Transverse colon (tissue), 4 donors: ENCODE measurements at regions not wholly inside any gene's neighbourhood (a gene's known extent, or its start where the extent isn't known, plus 50 kb on each side); places are given as distances from the start of the nearest gene placed in this dataset.
"Not testable (repeated sequence)": the region's sequence is repeated elsewhere in the genome, so short reads cannot be mapped to it uniquely, and the experiment has no call there.

Experiments
- DNase-seq: peaks from one replicate; pipeline ENCODE4 v3.0.0-alpha.2; 2019
- H3K27ac ChIP-seq, 4 donors: fragments of 200-600 bp; sonication (generic); 2 replicates each; pipeline ENCODE4 v1.5.1; 2016 to 2018; ENCODE audit warnings: inconsistent platforms in 4 of 4
- H3K27me3 ChIP-seq: fragments of 200-600 bp; sonication (generic); 2 replicates; pipeline ENCODE4 v1.5.1; 2017; ENCODE audit warnings: inconsistent platforms
- H3K36me3 ChIP-seq, 4 donors: fragments of 200-600 bp; sonication (generic); 2 replicates each; pipeline ENCODE4 v1.5.1; 2017 to 2019; ENCODE audit warnings: inconsistent platforms in 4 of 4
- H3K4me1 ChIP-seq, 4 donors: fragments of 200-600 bp; sonication (generic); 2 replicates each; pipeline ENCODE4 v1.5.1; 2017 to 2020; ENCODE audit warnings: inconsistent platforms in 4 of 4
- H3K4me3 ChIP-seq, 4 donors: fragments of 200-600 bp; sonication (generic); 1 replicate in 1 of 4; 2 replicates in 3 of 4; pipeline versions ENCODE4 v1.5.1 to v1.6.1; 2017 to 2019; ENCODE audit warnings: inconsistent platforms in 4 of 4
- H3K9me3 ChIP-seq, 2 donors: fragments of 200-600 bp; sonication (generic); 2 replicates each; pipeline ENCODE4 v1.5.1; 2017 to 2019; ENCODE audit warnings: inconsistent platforms in 2 of 2
- CTCF ChIP-seq, 5 experiments: fragments of 200-600 bp in 3 of 5; fragments of 450-650 bp in 2 of 5; sonication (generic) in 3 of 5; IDR thresholded peaks; 1 replicate in 2 of 5; 2 replicates in 3 of 5; pipeline ENCODE4 v1.5.1; 2016 to 2017; ENCODE audit warnings: antibody characterized with exemption in 5 of 5, inconsistent platforms in 3 of 5, mild to moderate bottlenecking in 2 of 5, moderate library complexity in 1 of 5
- WGBS, 2 donors: methylation state at CpG; one replicate each; pipeline ENCODE4 v1.1.5; 2018; ENCODE audit warnings: low coverage in 1 of 2; 5-methylcytosine and 5-hydroxymethylcytosine counted together
- in situ Hi-C, 4 donors: fragments of 200-750 bp; cut with MboI; loops; one replicate each; pipeline versions ENCODE4 v1.15.0 to v1.15.1; 2017; ENCODE audit warnings: low sequenced_read_pairs in 3 of 4, low pct_ligation_motif_present in 1 of 4, low pct_unique_long_range_greater_than_20kb in 1 of 4
- intact Hi-C: fragments of 100-400 bp; cut with DNase I; formaldehyde crosslinking; loops from one replicate; pipeline ENCODE4 v1.15.1; 2023; ENCODE audit warnings: low total_unique reads

GRCh38 chr3:125836011-125836551 is 132.9 kb upstream of the ROPN1B start:
- H3K9me3 ChIP-seq, H3K27me3 ChIP-seq, H3K27ac ChIP-seq, H3K36me3 ChIP-seq, H3K4me1 ChIP-seq, intact Hi-C loops, in situ Hi-C loops, H3K4me3 ChIP-seq: not testable (repeated sequence)
- WGBS, 2 donors = 44% methylated on average over 11 of the region's 11 CpGs; no CpG with 5 or more reads in 1 of the 2 donors
- DNase-seq = peak; percentile 11

- H3K27ac ChIP-seq, intact Hi-C loops, H3K4me3 ChIP-seq, H3K27me3 ChIP-seq, in situ Hi-C loops, H3K4me1 ChIP-seq, H3K36me3 ChIP-seq, H3K9me3 ChIP-seq, DNase-seq: not testable (repeated sequence)
- WGBS, 2 donors = 62 to 70% methylated on average over 2 to 8 of the region's 8 CpGs
These were observed 132.2 kb upstream of the ROPN1B start for GRCh38 chr3:125836786-125837185.

- H3K9me3 ChIP-seq, DNase-seq, intact Hi-C loops, H3K4me3 ChIP-seq, H3K27me3 ChIP-seq, H3K36me3 ChIP-seq, H3K27ac ChIP-seq, H3K4me1 ChIP-seq, in situ Hi-C loops: not testable (repeated sequence)
- 89 to 100% methylated on average over 2 to 5 of the region's 5 CpGs for WGBS, 2 donors
These were observed 130.1 kb upstream of the ROPN1B start for GRCh38 chr3:125838857-125839256.

GRCh38 chr3:125840465-125840864 is 128.5 kb upstream of the ROPN1B start:
- intact Hi-C loops, H3K4me3 ChIP-seq, H3K27ac ChIP-seq, H3K9me3 ChIP-seq, in situ Hi-C loops, H3K4me1 ChIP-seq, H3K27me3 ChIP-seq, H3K36me3 ChIP-seq: not testable (repeated sequence)
- WGBS, 2 donors = 94% methylated on average over 3 of the region's 3 CpGs; no CpG with 5 or more reads in 1 of the 2 donors
- DNase-seq = peak; percentile 9

- peaks cover 0 to 11% of the 10 kb centered on the region in 2 donors for H3K9me3 ChIP-seq
- 91 to 100% methylated on average over 2 to 15 of the region's 15 CpGs for WGBS, 2 donors
- H3K27ac ChIP-seq, H3K27me3 ChIP-seq, DNase-seq, in situ Hi-C loops, H3K36me3 ChIP-seq, H3K4me3 ChIP-seq, intact Hi-C loops, H3K4me1 ChIP-seq: not testable (repeated sequence)
These were observed 121.0 kb upstream of the ROPN1B start for GRCh38 chr3:125847966-125848365.

- H3K27me3 ChIP-seq, H3K4me1 ChIP-seq, H3K36me3 ChIP-seq, intact Hi-C loops, H3K9me3 ChIP-seq, in situ Hi-C loops, H3K27ac ChIP-seq, H3K4me3 ChIP-seq, DNase-seq: not testable (repeated sequence)
- WGBS, 2 donors = 73% methylated on average over 2 of the region's 2 CpGs; no CpG with 5 or more reads in 1 of the 2 donors
These were observed 114.0 kb upstream of the ROPN1B start for GRCh38 chr3:125855006-125855405.

GRCh38 chr3:125860547-125860946 is 108.4 kb upstream of the ROPN1B start:
- intact Hi-C loops, in situ Hi-C loops, H3K36me3 ChIP-seq, H3K9me3 ChIP-seq, H3K27me3 ChIP-seq, H3K4me1 ChIP-seq, H3K4me3 ChIP-seq, H3K27ac ChIP-seq: not testable (repeated sequence)
- WGBS, 2 donors = 79 to 100% methylated on average over 1 to 3 of the region's 3 CpGs
- peak in 1 of 5 experiments; percentile 8 for TF ChIP-seq CTCF (IDR thresholded peaks at IDR 0.05)
- peak; percentile 13 for DNase-seq

- H3K27me3 ChIP-seq, H3K4me3 ChIP-seq, H3K9me3 ChIP-seq, H3K4me1 ChIP-seq, intact Hi-C loops, H3K27ac ChIP-seq, in situ Hi-C loops, H3K36me3 ChIP-seq: not testable (repeated sequence)
- peak; percentile 50 for DNase-seq
- 75% methylated on average over 5 of the region's 5 CpGs; no CpG with 5 or more reads in 1 of the 2 donors for WGBS, 2 donors
These were observed 106.1 kb upstream of the ROPN1B start for GRCh38 chr3:125862841-125863254.

GRCh38 chr3:125864532-125864931 is 104.4 kb upstream of the ROPN1B start:
- WGBS, 2 donors = 73 to 83% methylated on average over 2 to 4 of the region's 4 CpGs
- H3K4me3 ChIP-seq, H3K27me3 ChIP-seq, DNase-seq, H3K27ac ChIP-seq, intact Hi-C loops, H3K4me1 ChIP-seq, H3K9me3 ChIP-seq, in situ Hi-C loops, H3K36me3 ChIP-seq: not testable (repeated sequence)

- peak overlapping the region in 1 of 4 donors; percentile 9 for H3K27ac ChIP-seq
- H3K27me3 ChIP-seq, H3K36me3 ChIP-seq, H3K4me3 ChIP-seq, H3K4me1 ChIP-seq, intact Hi-C loops, in situ Hi-C loops, H3K9me3 ChIP-seq: not testable (repeated sequence)
- 45 to 66% methylated on average over 3 to 12 of the region's 12 CpGs for whole genome bisulfite sequencing, 2 donors
- peak; percentile 24 for DNase-seq
These were observed 83.0 kb upstream of the ROPN1B start for GRCh38 chr3:125886006-125886405.
